Endodermal cell (in vitro differentiated cells): ENCODE measurements at regions not wholly inside any gene's neighbourhood (a gene's known extent, or its start where the extent isn't known, plus 50 kb on each side); places are given as distances from the start of the nearest gene placed in this dataset.

Experiments
- DNase-seq: peaks from one replicate; pipeline ENCODE4 v3.0.0-alpha.2; 2017
- H3K27ac ChIP-seq: 2 replicates; pipeline ENCODE4 v1.5.1; 2013; ENCODE audit warnings: mild to moderate bottlenecking, low read depth, low read length, moderate library complexity
- H3K27me3 ChIP-seq: 2 replicates; pipeline ENCODE4 v1.6.1; 2013; ENCODE audit warnings: mild to moderate bottlenecking, low read length, moderate library complexity; ENCODE audit not compliant: insufficient read depth, control insufficient read depth, poor library complexity, severe bottlenecking
- H3K36me3 ChIP-seq: 2 replicates; pipeline ENCODE4 v1.7.0; 2013; ENCODE audit warnings: mild to moderate bottlenecking, low read length, moderate library complexity; ENCODE audit not compliant: control insufficient read depth, insufficient read depth
- H3K4me1 ChIP-seq: one replicate; pipeline ENCODE4 v1.7.0; 2013; ENCODE audit warnings: low read length; ENCODE audit not compliant: control insufficient read depth, insufficient read depth
- H3K4me3 ChIP-seq: 2 replicates; pipeline ENCODE4 v1.5.1; 2013; ENCODE audit warnings: mild to moderate bottlenecking, low read length, moderate library complexity
- H3K9ac ChIP-seq: 2 replicates; pipeline ENCODE4 v1.6.1; 2013; ENCODE audit warnings: mild to moderate bottlenecking, low read length, moderate library complexity; ENCODE audit not compliant: poor library complexity, severe bottlenecking; ENCODE audit errors: extremely low read depth
- H3K9me3 ChIP-seq: 2 replicates; pipeline ENCODE4 v1.6.1; 2013; ENCODE audit warnings: mild to moderate bottlenecking, low read length, moderate library complexity; ENCODE audit not compliant: control insufficient read depth
- H3K27ac Mint-ChIP-seq: 2 replicates; pipeline ENCODE4 v1.8.0; 2020; ENCODE audit warnings: mixed read lengths
- H3K27me3 Mint-ChIP-seq: 2 replicates; pipeline ENCODE4 v1.8.0; 2021; ENCODE audit warnings: mild to moderate bottlenecking, mixed read lengths; ENCODE audit not compliant: insufficient read depth
- H3K36me3 Mint-ChIP-seq: 2 replicates; pipeline ENCODE4 v1.8.0; 2020; ENCODE audit warnings: low read depth, mixed read lengths
- H3K4me1 Mint-ChIP-seq: 2 replicates; pipeline ENCODE4 v1.8.0; 2020; ENCODE audit warnings: mixed read lengths
- H3K4me3 Mint-ChIP-seq: 2 replicates; pipeline ENCODE4 v1.8.0; 2020; ENCODE audit warnings: mild to moderate bottlenecking, moderate library complexity, mixed read lengths
- H3K9me3 Mint-ChIP-seq: 2 replicates; pipeline ENCODE4 v1.8.0; 2020; ENCODE audit warnings: mild to moderate bottlenecking, mixed read lengths
- WGBS, 2 experiments: methylation state at CpG; one replicate each; pipeline versions ENCODE4 v1.1.5 to v1.1.7; 2013; ENCODE audit warnings: missing lambda C conversion rate in 2 of 2, mixed read lengths in 1 of 2; ENCODE audit not compliant: insufficient coverage in 1 of 2, insufficient read length in 1 of 2; 5-methylcytosine and 5-hydroxymethylcytosine counted together
- TF ChIP-seq, protein P1 (sequence below): fragments of 200-600 bp; sonication (generic); conservative IDR thresholded peaks from 2 replicates; pipeline ENCODE4 v1.5.0; 2021; ENCODE audit warnings: antibody characterized with exemption, mild to moderate bottlenecking

- H3K4me1 Mint-ChIP-seq: peaks cover 15% of the 10 kb centered on the region
Observed at GRCh38 chr12:22810036-22810435, 185.1 kb downstream of the ETNK1 start.

DNA sequence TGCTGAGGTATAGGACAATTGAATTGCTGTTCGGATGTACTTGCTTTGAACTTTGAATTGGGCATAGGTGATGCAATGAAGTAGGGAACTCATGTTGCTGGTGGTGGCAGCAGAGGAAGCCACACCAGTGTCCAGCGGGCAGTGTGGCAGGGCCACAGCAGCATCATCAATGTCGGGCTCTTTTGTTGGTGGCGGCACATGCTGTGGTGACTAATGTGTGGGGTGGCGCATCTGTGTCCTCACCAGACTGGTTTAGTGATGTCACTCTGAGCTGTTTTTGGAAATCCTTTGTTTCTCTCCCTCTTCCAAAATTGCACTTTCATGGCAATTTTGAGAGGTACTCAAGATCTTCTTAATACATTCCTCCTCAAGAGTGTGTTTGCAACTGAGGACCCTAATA is 187.6 kb downstream of the ETNK1 start:
- TF ChIP-seq, protein P1, sequence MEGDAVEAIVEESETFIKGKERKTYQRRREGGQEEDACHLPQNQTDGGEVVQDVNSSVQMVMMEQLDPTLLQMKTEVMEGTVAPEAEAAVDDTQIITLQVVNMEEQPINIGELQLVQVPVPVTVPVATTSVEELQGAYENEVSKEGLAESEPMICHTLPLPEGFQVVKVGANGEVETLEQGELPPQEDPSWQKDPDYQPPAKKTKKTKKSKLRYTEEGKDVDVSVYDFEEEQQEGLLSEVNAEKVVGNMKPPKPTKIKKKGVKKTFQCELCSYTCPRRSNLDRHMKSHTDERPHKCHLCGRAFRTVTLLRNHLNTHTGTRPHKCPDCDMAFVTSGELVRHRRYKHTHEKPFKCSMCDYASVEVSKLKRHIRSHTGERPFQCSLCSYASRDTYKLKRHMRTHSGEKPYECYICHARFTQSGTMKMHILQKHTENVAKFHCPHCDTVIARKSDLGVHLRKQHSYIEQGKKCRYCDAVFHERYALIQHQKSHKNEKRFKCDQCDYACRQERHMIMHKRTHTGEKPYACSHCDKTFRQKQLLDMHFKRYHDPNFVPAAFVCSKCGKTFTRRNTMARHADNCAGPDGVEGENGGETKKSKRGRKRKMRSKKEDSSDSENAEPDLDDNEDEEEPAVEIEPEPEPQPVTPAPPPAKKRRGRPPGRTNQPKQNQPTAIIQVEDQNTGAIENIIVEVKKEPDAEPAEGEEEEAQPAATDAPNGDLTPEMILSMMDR: no peak
- H3K27me3 Mint-ChIP-seq: no peaks in the 10 kb centered on the region
- H3K4me3 Mint-ChIP-seq: no peak overlapping the region
- peaks cover 33% of the 10 kb centered on the region for H3K36me3 Mint-ChIP-seq
- H3K27ac ChIP-seq: no peak overlapping the region
- no peaks in the 10 kb centered on the region for H3K27me3 ChIP-seq
- no peak for DNase-seq
- no peaks in the 10 kb centered on the region for H3K9me3 ChIP-seq
- peaks cover 16% of the 10 kb centered on the region for H3K4me1 Mint-ChIP-seq
- H3K4me3 ChIP-seq: no peak overlapping the region
- WGBS, 2 experiments: 98 to 100% methylated on average over 3 to 5 of the region's 5 CpGs
- H3K27ac Mint-ChIP-seq: no peak overlapping the region
- H3K36me3 ChIP-seq: peaks cover 25% of the 10 kb centered on the region
- H3K9ac ChIP-seq: no peak overlapping the region
- no peaks in the 10 kb centered on the region for H3K9me3 Mint-ChIP-seq
- no peaks in the 10 kb centered on the region for H3K4me1 ChIP-seq

More at GRCh38 chr12:22810036-22810435, 185.1 kb downstream of the ETNK1 start:
- Mint-ChIP-seq H3K27me3 (no peaks in the 10 kb centered on the region), H3K36me3 (peaks cover 42% of the 10 kb centered on the region), H3K9me3 (no peaks in the 10 kb centered on the region), H3K4me3 (no peak overlapping the region), H3K27ac (peak overlapping the region; percentile 3)
- WGBS, 2 experiments: 100% methylated on average over 1 of the region's 2 CpGs; no CpG with 5 or more reads in 1 of the 2 experiments
- Histone ChIP-seq H3K36me3 (peaks cover 39% of the 10 kb centered on the region), H3K27me3 (no peaks in the 10 kb centered on the region), H3K4me1 (no peaks in the 10 kb centered on the region), H3K9ac (no peak overlapping the region), H3K9me3 (no peaks in the 10 kb centered on the region), H3K27ac (no peak overlapping the region), H3K4me3 (no peak overlapping the region)
- TF ChIP-seq, protein P1: no peak
- DNase-seq: no peak

DNA sequence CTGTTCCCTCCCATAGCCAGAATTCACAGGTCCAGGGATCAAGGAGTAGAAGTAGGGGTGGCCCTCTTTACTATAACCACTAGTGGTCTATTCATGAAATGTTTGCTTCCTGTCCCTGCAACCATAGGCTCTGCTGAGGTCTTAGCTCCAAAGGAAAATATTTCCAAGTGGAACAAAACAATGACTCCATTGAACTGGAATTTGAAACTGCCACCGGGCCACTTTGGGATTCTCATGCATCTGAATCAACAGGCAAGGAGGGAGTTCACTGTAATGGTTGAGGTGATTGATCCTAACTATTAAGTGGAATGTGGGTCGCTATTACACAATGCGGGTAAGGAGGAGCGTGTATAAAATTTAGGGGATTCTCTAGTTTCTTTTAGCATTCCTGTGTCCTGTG is 197.0 kb downstream of the ETNK1 start:
- Mint-ChIP-seq H3K4me1 (peaks cover 7% of the 10 kb centered on the region), H3K27ac (no peak overlapping the region), H3K27me3 (no peaks in the 10 kb centered on the region), H3K9me3 (peaks cover 3% of the 10 kb centered on the region), H3K4me3 (no peak overlapping the region), H3K36me3 (peaks cover 51% of the 10 kb centered on the region)
- TF ChIP-seq, protein P1: no peak
- Histone ChIP-seq H3K4me3 (peak overlapping the region; percentile 14), H3K27me3 (no peaks in the 10 kb centered on the region), H3K9ac (no peak overlapping the region), H3K27ac (no peak overlapping the region), H3K36me3 (peaks cover 48% of the 10 kb centered on the region), H3K9me3 (peaks cover 9% of the 10 kb centered on the region), H3K4me1 (no peaks in the 10 kb centered on the region)
- 96 to 97% methylated on average over 4 of the region's 4 CpGs for WGBS, 2 experiments
- no peak for DNase-seq
